GM12892 (cell line): ENCODE measurements at regions not wholly inside any gene's neighbourhood (a gene's known extent, or its start where the extent isn't known, plus 50 kb on each side); places are given as distances from the start of the nearest gene placed in this dataset.
"Not testable (repeated sequence)": the region's sequence is repeated elsewhere in the genome, so short reads cannot be mapped to it uniquely, and the experiment has no call there.

Experiments used
- DNase-seq: peaks from one replicate; pipeline ENCODE4 v3.0.0; 2011; ENCODE audit not compliant: insufficient read length
- FAIRE-seq: peaks from 2 replicates; lab custom pipeline; 2011; peaks lifted over from hg19 to GRCh38; lab: Jason Lieb, UNC
- POLR2A ChIP-seq: IDR thresholded peaks from 2 replicates; pipeline ENCODE4 v1.6.1; 2011; ENCODE audit warnings: low read depth, low read length, control low read depth
- POLR2AphosphoS5 ChIP-seq: IDR thresholded peaks from 2 replicates; pipeline ENCODE4 v1.6.1; 2011; ENCODE audit warnings: low read depth, low read length, control low read depth
- TAF1 ChIP-seq: IDR thresholded peaks from 2 replicates; pipeline ENCODE4 v1.6.1; 2011; ENCODE audit warnings: low read depth, mild to moderate bottlenecking, control low read depth, low read length, borderline replicate concordance

GRCh38 chr7:10436302-10436701 lies 537.4 kb upstream of the PHF14 start:
- TF ChIP-seq TAF1 (no peak), POLR2AphosphoS5 (no peak), POLR2A (no peak)
- no peak for FAIRE-seq
- no peak for DNase-seq

GRCh38 chr7:10439027-10439426 lies 534.6 kb upstream of the PHF14 start:
- no peak for TF ChIP-seq POLR2AphosphoS5
- no peak for TF ChIP-seq POLR2A
- TF ChIP-seq TAF1 = no peak
- DNase-seq = no peak
- no peak for FAIRE-seq

GRCh38 chr7:10455936-10456335 lies 517.7 kb upstream of the PHF14 start:
- TF ChIP-seq POLR2A (no peak), TAF1 (no peak), POLR2AphosphoS5 (no peak)
- FAIRE-seq (no peak), DNase-seq (no peak)

GRCh38 chr7:10460474-10460873 lies 513.2 kb upstream of the PHF14 start:
- TF ChIP-seq POLR2AphosphoS5 (no peak), POLR2A (no peak), TAF1 (no peak)
- no peak for FAIRE-seq

GRCh38 chr7:10463701-10464100 lies 510.0 kb upstream of the PHF14 start:
- FAIRE-seq (no peak), DNase-seq (no peak)
- no peak for TF ChIP-seq POLR2A
- no peak for TF ChIP-seq POLR2AphosphoS5
- no peak for TF ChIP-seq TAF1

More at GRCh38 chr7:10460474-10460873, 513.2 kb upstream of the PHF14 start:
- DNase-seq = no peak

- DNase-seq, FAIRE-seq: not testable (repeated sequence)
Observed at GRCh38 chr7:10465536-10465935, 508.1 kb upstream of the PHF14 start.

- FAIRE-seq (no peak), DNase-seq (no peak)
- TF ChIP-seq POLR2AphosphoS5 = no peak
- no peak for TF ChIP-seq TAF1
Observed at GRCh38 chr7:10468908-10469307, 504.8 kb upstream of the PHF14 start.

GRCh38 chr7:10469476-10469875 lies 504.2 kb upstream of the PHF14 start:
- TF ChIP-seq POLR2A (no peak), TAF1 (no peak), POLR2AphosphoS5 (no peak)
- DNase-seq = no peak
- no peak for FAIRE-seq

GRCh38 chr7:10471280-10472058 lies 502.2 kb upstream of the PHF14 start:
- no peak for DNase-seq
- FAIRE-seq = no peak
- TF ChIP-seq POLR2A = no peak
- no peak for TF ChIP-seq POLR2AphosphoS5
- no peak for TF ChIP-seq TAF1

- DNase-seq (no peak), FAIRE-seq (no peak)
- TF ChIP-seq POLR2AphosphoS5 = no peak
- TF ChIP-seq TAF1 = no peak
- TF ChIP-seq POLR2A = no peak
Observed at GRCh38 chr7:10472115-10472514, 501.6 kb upstream of the PHF14 start.

GRCh38 chr7:10473569-10473968 lies 500.1 kb upstream of the PHF14 start:
- no peak for TF ChIP-seq POLR2A
- TF ChIP-seq POLR2AphosphoS5 = no peak
- no peak for TF ChIP-seq TAF1
- no peak for DNase-seq
- no peak for FAIRE-seq

- DNase-seq (no peak), FAIRE-seq (no peak)
- TF ChIP-seq POLR2AphosphoS5 (no peak), TAF1 (no peak)
Observed at GRCh38 chr7:10474048-10474447, 499.6 kb upstream of the PHF14 start.
